NT2/D1 (cell line): ENCODE measurements at regions not wholly inside any gene's neighbourhood (a gene's known extent, or its start where the extent isn't known, plus 50 kb on each side); places are given as distances from the start of the nearest gene placed in this dataset.

Source experiments
- SUZ12 ChIP-seq: IDR thresholded peaks from 2 replicates; pipeline ENCODE4 v1.6.1; 2011; ENCODE audit not compliant: insufficient read length, insufficient read depth; ENCODE audit errors: extremely low read depth
- ZNF274 ChIP-seq: IDR thresholded peaks from 2 replicates; pipeline ENCODE4 v1.6.1; 2011; ENCODE audit warnings: mild to moderate bottlenecking, low read depth, low read length

GRCh38 chr11:91209751-91210150, 986.9 kb upstream of the CHORDC1 start:
- TF ChIP-seq SUZ12 (no peak), ZNF274 (no peak)
